K562 (cell line): ENCODE measurements at regions not wholly inside any gene's neighbourhood (a gene's known extent, or its start where the extent isn't known, plus 50 kb on each side); places are given as distances from the start of the nearest gene placed in this dataset.
A peak's percentile ranks its signal among the peaks of the same experiment; 100 is the strongest.

ENCODE experiments used
- CHD1 ChIP-seq: fragments of 200-600 bp; sonication (generic); IDR thresholded peaks from one replicate; pipeline ENCODE4 v1.6.1; 2012; ENCODE audit warnings: mild to moderate bottlenecking, moderate library complexity, low read length, inconsistent platforms
- EHMT2 ChIP-seq: fragments of 450-650 bp; IDR thresholded peaks from 2 replicates; pipeline ENCODE4 v1.6.1; 2018; ENCODE audit warnings: antibody characterized with exemption
- NBN ChIP-seq: fragments of 450-650 bp; IDR thresholded peaks from 2 replicates; pipeline ENCODE4 v1.6.1; 2016; ENCODE audit warnings: low read depth, mild to moderate bottlenecking
- PHB ChIP-seq: fragments of 250-450 bp; sonication (Bioruptor Pico); IDR thresholded peaks from 2 replicates; pipeline ENCODE4 v1.5.0; 2021
- PHTF2 ChIP-seq: fragments of 250-450 bp; sonication (Bioruptor Pico); IDR thresholded peaks from 2 replicates; pipeline ENCODE4 v1.5.0; 2021; ENCODE audit warnings: mild to moderate bottlenecking
- STAT5B ChIP-seq: fragments of 250-450 bp; sonication (Bioruptor Pico); IDR thresholded peaks from 2 replicates; pipeline ENCODE4 v1.8.0; 2021; ENCODE audit warnings: mild to moderate bottlenecking, inconsistent platforms
- ZBTB17 ChIP-seq: fragments of 450-650 bp; formaldehyde crosslinking; IDR thresholded peaks from 2 replicates; pipeline ENCODE4 v1.4.0; 2020; ENCODE audit warnings: mild to moderate bottlenecking
- ZKSCAN3 ChIP-seq: fragments of 250-450 bp; sonication (Bioruptor Pico); IDR thresholded peaks from 2 replicates; pipeline ENCODE4 v1.4.0; 2020
- ZNF217 ChIP-seq: sonication (generic); formaldehyde crosslinking; IDR thresholded peaks from 2 replicates; pipeline ENCODE4 v1.8.0; 2022; ENCODE audit warnings: mild to moderate bottlenecking, missing genetic modification reagents
- ZNF57 ChIP-seq: fragments of 450-650 bp; formaldehyde crosslinking; IDR thresholded peaks from 2 replicates; pipeline ENCODE4 v1.4.0; 2020; ENCODE audit warnings: mild to moderate bottlenecking, moderate library complexity
- TF ChIP-seq, protein P1 (sequence below): sonication (generic); formaldehyde crosslinking; IDR thresholded peaks from 2 replicates; pipeline ENCODE4 v1.8.1; 2022; ENCODE audit warnings: missing genetic modification reagents
- TF ChIP-seq, protein P2 (sequence below): fragments of 450-650 bp; formaldehyde crosslinking; IDR thresholded peaks from 2 replicates; pipeline ENCODE4 v1.4.0; 2020; ENCODE audit warnings: mild to moderate bottlenecking, moderate library complexity
- TF ChIP-seq, protein P3 (sequence below): fragments of 450-650 bp; IDR thresholded peaks from 2 replicates; pipeline ENCODE4 v1.6.1; 2014; ENCODE audit warnings: low read depth, mild to moderate bottlenecking, moderate library complexity, borderline replicate concordance
- TF ChIP-seq, protein P4 (sequence below), 2 experiments: IDR thresholded peaks; 2 replicates each; pipeline ENCODE4 v1.6.1; 2012; ENCODE audit warnings: improper control_type of control experiment in 2 of 2, low read depth in 2 of 2, low read length in 2 of 2, borderline replicate concordance in 1 of 2
- TF ChIP-seq, protein P5 (sequence below), 2 experiments: fragments of 250-450 bp in 1 of 2; fragments of 450-650 bp in 1 of 2; sonication (Bioruptor Pico) in 1 of 2; IDR thresholded peaks; 2 replicates each; pipeline versions ENCODE4 v1.6.1 to v1.8.0; 2016 to 2021; ENCODE audit warnings: mild to moderate bottlenecking in 2 of 2, moderate library complexity in 2 of 2, missing compliant biosample characterization in 1 of 2, missing genetic modification characterization in 1 of 2
- TF ChIP-seq, protein P6 (sequence below): sonication (generic); IDR thresholded peaks from 2 replicates; pipeline ENCODE4 v1.6.1; 2016
- TF ChIP-seq, protein P7 (sequence below): fragments of 250-450 bp; sonication (Bioruptor Pico); IDR thresholded peaks from 2 replicates; pipeline ENCODE4 v1.5.1; 2021; ENCODE audit warnings: mild to moderate bottlenecking
- TF ChIP-seq, protein P8 (sequence below): fragments of 450-650 bp; conservative IDR thresholded peaks from 2 replicates; pipeline ENCODE4 v1.6.1; 2016; ENCODE audit warnings: missing genetic modification characterization, low read depth, mild to moderate bottlenecking, control low read depth, missing compliant biosample characterization

DNA sequence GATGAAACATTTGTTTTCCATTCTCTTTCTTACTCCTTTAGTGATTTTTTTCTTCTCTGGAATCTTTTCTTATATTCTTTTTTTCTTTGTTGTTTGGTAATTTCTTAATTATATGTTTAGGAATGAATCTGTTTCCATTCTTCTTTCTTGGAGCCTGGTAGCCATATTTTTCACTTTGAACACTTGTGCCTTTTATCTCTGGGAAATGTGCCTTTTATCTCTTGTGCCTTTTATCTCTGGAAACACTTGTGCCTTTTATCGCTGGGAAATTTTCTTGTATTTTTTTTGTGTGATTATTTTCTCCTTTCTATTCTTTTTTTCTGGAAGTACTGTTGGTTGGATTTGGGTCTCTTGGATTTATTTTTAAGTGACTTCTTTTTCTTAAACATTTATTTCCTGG, 118.2 kb downstream of the LEPR start (continued):
- TF ChIP-seq, protein P1, sequence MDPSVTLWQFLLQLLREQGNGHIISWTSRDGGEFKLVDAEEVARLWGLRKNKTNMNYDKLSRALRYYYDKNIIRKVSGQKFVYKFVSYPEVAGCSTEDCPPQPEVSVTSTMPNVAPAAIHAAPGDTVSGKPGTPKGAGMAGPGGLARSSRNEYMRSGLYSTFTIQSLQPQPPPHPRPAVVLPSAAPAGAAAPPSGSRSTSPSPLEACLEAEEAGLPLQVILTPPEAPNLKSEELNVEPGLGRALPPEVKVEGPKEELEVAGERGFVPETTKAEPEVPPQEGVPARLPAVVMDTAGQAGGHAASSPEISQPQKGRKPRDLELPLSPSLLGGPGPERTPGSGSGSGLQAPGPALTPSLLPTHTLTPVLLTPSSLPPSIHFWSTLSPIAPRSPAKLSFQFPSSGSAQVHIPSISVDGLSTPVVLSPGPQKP (CRISPR knock-in tag): no peak
- TF ChIP-seq PHTF2 (CRISPR knock-in tag) (no peak), ZKSCAN3 (CRISPR knock-in tag) (no peak), ZBTB17 (CRISPR knock-in tag) (no peak), STAT5B (no peak), ZNF217 (CRISPR knock-in tag) (no peak), CHD1 (no peak), EHMT2 (peak; percentile 44; the same call in 1 of the 2 replicates), PHB (CRISPR knock-in tag) (no peak), NBN (peak; percentile 56; the same call in 1 of the 2 replicates), ZNF57 (CRISPR knock-in tag) (no peak)
- TF ChIP-seq, protein P2, sequence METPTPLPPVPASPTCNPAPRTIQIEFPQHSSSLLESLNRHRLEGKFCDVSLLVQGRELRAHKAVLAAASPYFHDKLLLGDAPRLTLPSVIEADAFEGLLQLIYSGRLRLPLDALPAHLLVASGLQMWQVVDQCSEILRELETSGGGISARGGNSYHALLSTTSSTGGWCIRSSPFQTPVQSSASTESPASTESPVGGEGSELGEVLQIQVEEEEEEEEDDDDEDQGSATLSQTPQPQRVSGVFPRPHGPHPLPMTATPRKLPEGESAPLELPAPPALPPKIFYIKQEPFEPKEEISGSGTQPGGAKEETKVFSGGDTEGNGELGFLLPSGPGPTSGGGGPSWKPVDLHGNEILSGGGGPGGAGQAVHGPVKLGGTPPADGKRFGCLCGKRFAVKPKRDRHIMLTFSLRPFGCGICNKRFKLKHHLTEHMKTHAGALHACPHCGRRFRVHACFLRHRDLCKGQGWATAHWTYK (CRISPR knock-in tag): no peak
- TF ChIP-seq, protein P3, sequence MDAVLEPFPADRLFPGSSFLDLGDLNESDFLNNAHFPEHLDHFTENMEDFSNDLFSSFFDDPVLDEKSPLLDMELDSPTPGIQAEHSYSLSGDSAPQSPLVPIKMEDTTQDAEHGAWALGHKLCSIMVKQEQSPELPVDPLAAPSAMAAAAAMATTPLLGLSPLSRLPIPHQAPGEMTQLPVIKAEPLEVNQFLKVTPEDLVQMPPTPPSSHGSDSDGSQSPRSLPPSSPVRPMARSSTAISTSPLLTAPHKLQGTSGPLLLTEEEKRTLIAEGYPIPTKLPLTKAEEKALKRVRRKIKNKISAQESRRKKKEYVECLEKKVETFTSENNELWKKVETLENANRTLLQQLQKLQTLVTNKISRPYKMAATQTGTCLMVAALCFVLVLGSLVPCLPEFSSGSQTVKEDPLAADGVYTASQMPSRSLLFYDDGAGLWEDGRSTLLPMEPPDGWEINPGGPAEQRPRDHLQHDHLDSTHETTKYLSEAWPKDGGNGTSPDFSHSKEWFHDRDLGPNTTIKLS: no peak
- TF ChIP-seq, protein P4, sequence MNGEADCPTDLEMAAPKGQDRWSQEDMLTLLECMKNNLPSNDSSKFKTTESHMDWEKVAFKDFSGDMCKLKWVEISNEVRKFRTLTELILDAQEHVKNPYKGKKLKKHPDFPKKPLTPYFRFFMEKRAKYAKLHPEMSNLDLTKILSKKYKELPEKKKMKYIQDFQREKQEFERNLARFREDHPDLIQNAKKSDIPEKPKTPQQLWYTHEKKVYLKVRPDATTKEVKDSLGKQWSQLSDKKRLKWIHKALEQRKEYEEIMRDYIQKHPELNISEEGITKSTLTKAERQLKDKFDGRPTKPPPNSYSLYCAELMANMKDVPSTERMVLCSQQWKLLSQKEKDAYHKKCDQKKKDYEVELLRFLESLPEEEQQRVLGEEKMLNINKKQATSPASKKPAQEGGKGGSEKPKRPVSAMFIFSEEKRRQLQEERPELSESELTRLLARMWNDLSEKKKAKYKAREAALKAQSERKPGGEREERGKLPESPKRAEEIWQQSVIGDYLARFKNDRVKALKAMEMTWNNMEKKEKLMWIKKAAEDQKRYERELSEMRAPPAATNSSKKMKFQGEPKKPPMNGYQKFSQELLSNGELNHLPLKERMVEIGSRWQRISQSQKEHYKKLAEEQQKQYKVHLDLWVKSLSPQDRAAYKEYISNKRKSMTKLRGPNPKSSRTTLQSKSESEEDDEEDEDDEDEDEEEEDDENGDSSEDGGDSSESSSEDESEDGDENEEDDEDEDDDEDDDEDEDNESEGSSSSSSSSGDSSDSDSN (IDR thresholded peaks at IDR 0.05; ENCODE audit: borderline replicate concordance in 1 of 2, low read depth in 2 of 2, low read length in 2 of 2): no peak
- TF ChIP-seq, protein P5, sequence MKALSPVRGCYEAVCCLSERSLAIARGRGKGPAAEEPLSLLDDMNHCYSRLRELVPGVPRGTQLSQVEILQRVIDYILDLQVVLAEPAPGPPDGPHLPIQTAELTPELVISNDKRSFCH (CRISPR knock-in tag; IDR thresholded peaks at IDR 0.05): no peak
- TF ChIP-seq, protein P5 (tag; IDR thresholded peaks at IDR 0.05): no peak
- TF ChIP-seq, protein P6, sequence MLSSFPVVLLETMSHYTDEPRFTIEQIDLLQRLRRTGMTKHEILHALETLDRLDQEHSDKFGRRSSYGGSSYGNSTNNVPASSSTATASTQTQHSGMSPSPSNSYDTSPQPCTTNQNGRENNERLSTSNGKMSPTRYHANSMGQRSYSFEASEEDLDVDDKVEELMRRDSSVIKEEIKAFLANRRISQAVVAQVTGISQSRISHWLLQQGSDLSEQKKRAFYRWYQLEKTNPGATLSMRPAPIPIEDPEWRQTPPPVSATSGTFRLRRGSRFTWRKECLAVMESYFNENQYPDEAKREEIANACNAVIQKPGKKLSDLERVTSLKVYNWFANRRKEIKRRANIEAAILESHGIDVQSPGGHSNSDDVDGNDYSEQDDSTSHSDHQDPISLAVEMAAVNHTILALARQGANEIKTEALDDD: no peak
- TF ChIP-seq, protein P7, sequence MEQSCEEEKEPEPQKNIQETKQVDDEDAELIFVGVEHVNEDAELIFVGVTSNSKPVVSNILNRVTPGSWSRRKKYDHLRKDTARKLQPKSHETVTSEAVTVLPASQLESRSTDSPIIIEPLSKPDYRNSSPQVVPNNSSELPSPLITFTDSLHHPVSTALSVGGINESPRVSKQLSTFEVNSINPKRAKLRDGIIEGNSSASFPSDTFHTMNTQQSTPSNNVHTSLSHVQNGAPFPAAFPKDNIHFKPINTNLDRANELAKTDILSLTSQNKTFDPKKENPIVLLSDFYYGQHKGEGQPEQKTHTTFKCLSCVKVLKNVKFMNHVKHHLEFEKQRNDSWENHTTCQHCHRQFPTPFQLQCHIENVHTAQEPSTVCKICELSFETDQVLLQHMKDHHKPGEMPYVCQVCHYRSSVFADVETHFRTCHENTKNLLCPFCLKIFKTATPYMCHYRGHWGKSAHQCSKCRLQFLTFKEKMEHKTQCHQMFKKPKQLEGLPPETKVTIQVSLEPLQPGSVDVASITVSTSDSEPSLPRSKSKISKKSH (CRISPR knock-in tag): no peak
- TF ChIP-seq, protein P8, sequence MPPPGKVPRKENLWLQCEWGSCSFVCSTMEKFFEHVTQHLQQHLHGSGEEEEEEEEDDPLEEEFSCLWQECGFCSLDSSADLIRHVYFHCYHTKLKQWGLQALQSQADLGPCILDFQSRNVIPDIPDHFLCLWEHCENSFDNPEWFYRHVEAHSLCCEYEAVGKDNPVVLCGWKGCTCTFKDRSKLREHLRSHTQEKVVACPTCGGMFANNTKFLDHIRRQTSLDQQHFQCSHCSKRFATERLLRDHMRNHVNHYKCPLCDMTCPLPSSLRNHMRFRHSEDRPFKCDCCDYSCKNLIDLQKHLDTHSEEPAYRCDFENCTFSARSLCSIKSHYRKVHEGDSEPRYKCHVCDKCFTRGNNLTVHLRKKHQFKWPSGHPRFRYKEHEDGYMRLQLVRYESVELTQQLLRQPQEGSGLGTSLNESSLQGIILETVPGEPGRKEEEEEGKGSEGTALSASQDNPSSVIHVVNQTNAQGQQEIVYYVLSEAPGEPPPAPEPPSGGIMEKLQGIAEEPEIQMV (tag): no peak
